ENCODE measurements at regions not wholly inside any gene's neighbourhood (a gene's known extent, or its start where the extent isn't known, plus 50 kb on each side); places are given as distances from the start of the nearest gene placed in this dataset.

- no peak for TF ChIP-seq CTCF (IDR thresholded peaks at IDR 0.05)
- no peak for TF ChIP-seq POLR2A (IDR thresholded peaks at IDR 0.05)
- 92 to 96% methylated on average over 5 of the region's 5 CpGs for WGBS, 2 donors
- intact Hi-C loops (cut with DNase I) = no loop called here
Measured at GRCh38 chr7:152966189-152966588, 206.6 kb downstream of the ACTR3B start.

DNA sequence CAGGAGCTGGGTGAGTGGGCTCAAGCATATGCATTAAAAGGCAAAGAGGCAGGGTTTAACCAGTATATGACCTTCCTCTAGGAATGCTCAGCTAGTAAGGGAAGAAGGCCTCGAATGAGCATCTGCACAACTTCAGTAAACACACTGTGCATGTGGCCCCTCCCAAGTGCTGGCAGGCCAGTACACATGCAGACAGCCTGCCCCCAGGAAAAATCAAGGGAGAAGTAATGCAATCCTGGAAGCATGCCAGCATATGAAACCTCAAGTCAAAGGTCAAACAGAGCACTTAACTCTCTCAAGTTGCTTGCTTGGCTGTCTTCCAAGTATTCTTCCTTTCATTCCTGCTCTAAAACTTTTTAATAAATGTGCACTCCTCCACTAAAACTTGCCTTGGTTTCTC is 208.4 kb downstream of the ACTR3B start:
- H3K9me3 ChIP-seq = no peaks in the 10 kb centered on the region
- H3K27ac ChIP-seq = no peak overlapping the region
- H3K4me3 ChIP-seq (replicated peaks in 1 of 3) = no peak overlapping the region
- no peak for TF ChIP-seq CTCF (IDR thresholded peaks at IDR 0.05)
- no peak for TF ChIP-seq POLR2A (IDR thresholded peaks at IDR 0.05)
- no peaks in the 10 kb centered on the region for H3K4me1 ChIP-seq
- WGBS, 2 donors = 57 to 83% methylated on average over 1 of the region's 1 CpG
- H3K27me3 ChIP-seq = no peaks in the 10 kb centered on the region
- DNase-seq = no peak
- H3K36me3 ChIP-seq = no peaks in the 10 kb centered on the region
- intact Hi-C loops (cut with DNase I) = no loop called here

More at GRCh38 chr7:152966189-152966588, 206.6 kb downstream of the ACTR3B start:
- Histone ChIP-seq H3K36me3 (no peaks in the 10 kb centered on the region), H3K4me1 (no peaks in the 10 kb centered on the region), H3K9me3 (no peaks in the 10 kb centered on the region), H3K27ac (no peak overlapping the region), H3K27me3 (no peaks in the 10 kb centered on the region), H3K4me3 (replicated peaks in 1 of 3) (no peak overlapping the region)
- no peak for DNase-seq

- Histone ChIP-seq H3K36me3 (no peaks in the 10 kb centered on the region), H3K27ac (no peak overlapping the region), H3K4me3 (replicated peaks in 1 of 3) (no peak overlapping the region), H3K27me3 (no peaks in the 10 kb centered on the region), H3K9me3 (no peaks in the 10 kb centered on the region), H3K4me1 (no peaks in the 10 kb centered on the region)
- no peak for DNase-seq
- intact Hi-C loops (cut with DNase I) = no loop called here
- 84 to 85% methylated on average over 3 of the region's 3 CpGs for WGBS, 2 donors
- no peak for TF ChIP-seq CTCF (IDR thresholded peaks at IDR 0.05)
- no peak for TF ChIP-seq POLR2A (IDR thresholded peaks at IDR 0.05)
Measured at GRCh38 chr7:152968514-152968913, 209.0 kb downstream of the ACTR3B start.

GRCh38 chr7:152969335-152969734 is 209.8 kb downstream of the ACTR3B start:
- Histone ChIP-seq H3K27ac (no peak overlapping the region), H3K4me3 (replicated peaks in 1 of 3) (no peak overlapping the region), H3K36me3 (no peaks in the 10 kb centered on the region), H3K4me1 (no peaks in the 10 kb centered on the region), H3K27me3 (no peaks in the 10 kb centered on the region), H3K9me3 (no peaks in the 10 kb centered on the region)
- 41 to 51% methylated on average over 1 of the region's 1 CpG for WGBS, 2 donors
- DNase-seq = no peak
- intact Hi-C loops (cut with DNase I) = no loop called here
- TF ChIP-seq CTCF (IDR thresholded peaks at IDR 0.05) (no peak), POLR2A (IDR thresholded peaks at IDR 0.05) (no peak)

DNA sequence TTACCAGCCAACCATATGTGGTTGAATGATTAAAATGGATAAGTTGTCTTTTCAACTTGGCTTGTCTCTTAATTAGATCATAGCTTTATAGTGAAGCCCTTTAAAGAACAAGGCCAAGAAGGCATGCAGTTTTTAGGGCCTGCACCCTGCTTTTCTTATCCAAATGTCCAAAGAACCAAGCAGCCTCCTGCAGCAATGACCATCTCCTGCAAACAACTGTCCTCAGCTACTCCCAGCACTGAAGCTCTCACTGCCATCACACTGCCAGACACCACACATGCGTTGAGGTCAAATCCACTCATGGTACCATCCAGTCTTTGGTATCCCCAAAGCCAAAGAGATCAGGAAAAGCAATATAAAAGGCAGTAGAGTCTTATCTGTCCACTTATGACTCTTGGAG is 210.3 kb downstream of the ACTR3B start:
- H3K27me3 ChIP-seq = no peaks in the 10 kb centered on the region
- intact Hi-C loops (cut with DNase I) = no loop called here
- no peaks in the 10 kb centered on the region for H3K4me1 ChIP-seq
- no peak overlapping the region for H3K27ac ChIP-seq
- no peak overlapping the region for H3K4me3 ChIP-seq (replicated peaks in 1 of 3)
- no peak for TF ChIP-seq POLR2A (IDR thresholded peaks at IDR 0.05)
- TF ChIP-seq CTCF (IDR thresholded peaks at IDR 0.05) = no peak
- DNase-seq = no peak
- no peaks in the 10 kb centered on the region for H3K36me3 ChIP-seq
- no peaks in the 10 kb centered on the region for H3K9me3 ChIP-seq
- 63 to 68% methylated on average over 1 of the region's 1 CpG for WGBS, 2 donors

Data from thyroid gland (tissue), 4 donors.